GM19395 (cell line): ENCODE measurements at regions not wholly inside any gene's neighbourhood (a gene's known extent, or its start where the extent isn't known, plus 50 kb on each side); places are given as distances from the start of the nearest gene placed in this dataset.
"Not testable (repeated sequence)": the region's sequence is repeated elsewhere in the genome, so short reads cannot be mapped to it uniquely, and the experiment has no call there.

Experiments
- ATAC-seq: cut with Tn5 transposase; IDR thresholded peaks from one replicate; pipeline ENCODE4 v1.9.1; 2021; ENCODE audit warnings: mild to moderate bottlenecking, moderate library complexity; ENCODE audit not compliant: unreplicated experiment

DNA sequence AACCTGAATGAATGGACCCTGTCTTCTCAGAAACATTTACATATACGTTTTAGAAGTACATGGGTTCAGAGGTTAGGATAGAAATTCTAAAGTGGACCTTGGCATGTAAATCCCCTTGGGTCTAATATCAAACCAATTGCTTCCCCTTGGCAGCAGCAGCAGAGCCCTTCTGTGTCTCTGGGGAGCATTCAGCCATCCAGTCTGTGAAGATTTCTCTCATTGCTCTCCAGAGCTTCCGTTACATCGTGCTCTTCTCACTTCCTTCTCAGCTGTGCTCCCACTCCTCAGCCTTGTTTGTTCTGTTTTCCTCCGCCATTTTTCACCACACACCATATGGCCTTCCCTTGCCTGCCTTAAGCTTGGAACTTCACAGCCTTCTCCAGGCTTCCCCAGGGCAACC lies 61.5 kb upstream of the ATP1B1 start:
- ATAC-seq = peak; percentile 47

DNA sequence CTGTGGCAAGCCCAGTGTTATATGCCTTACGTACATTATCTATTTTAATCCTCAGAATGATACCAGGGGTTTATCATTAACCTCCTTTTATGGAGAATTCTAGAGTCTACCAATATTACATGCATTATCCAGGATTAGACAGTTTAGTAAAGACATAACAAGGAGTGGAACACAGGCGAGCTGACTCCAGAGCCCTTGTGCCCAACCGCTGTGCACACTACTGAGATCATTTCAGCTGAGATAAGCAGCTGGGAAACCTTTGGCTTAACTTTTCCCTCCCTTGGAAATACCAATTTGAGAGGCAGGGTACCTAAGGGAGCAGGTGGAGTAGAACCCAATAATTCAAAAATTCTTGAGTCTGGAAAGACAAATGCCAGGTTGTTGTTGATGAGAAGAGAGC lies 59.8 kb upstream of the ATP1B1 start:
- ATAC-seq = no peak

DNA sequence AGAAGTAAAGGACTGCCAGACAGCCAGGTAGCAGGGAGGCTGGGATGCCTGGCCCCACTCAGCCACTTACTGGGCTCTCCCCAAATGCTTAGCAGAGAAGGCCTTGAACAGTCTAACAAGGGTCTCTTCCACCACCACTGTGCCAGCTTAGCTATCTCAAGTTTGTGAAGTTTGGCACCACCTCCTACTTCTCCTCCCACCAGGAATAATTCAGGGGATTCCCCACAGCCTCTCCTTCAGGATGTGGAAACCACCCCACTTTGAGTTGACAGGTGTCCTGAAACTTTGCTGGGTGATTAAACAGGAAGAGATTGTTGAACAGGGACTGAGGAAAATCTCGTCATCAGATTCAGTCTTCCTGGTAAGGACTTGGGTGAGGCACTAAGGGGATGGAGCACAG lies 59.4 kb upstream of the ATP1B1 start:
- ATAC-seq = no peak

DNA sequence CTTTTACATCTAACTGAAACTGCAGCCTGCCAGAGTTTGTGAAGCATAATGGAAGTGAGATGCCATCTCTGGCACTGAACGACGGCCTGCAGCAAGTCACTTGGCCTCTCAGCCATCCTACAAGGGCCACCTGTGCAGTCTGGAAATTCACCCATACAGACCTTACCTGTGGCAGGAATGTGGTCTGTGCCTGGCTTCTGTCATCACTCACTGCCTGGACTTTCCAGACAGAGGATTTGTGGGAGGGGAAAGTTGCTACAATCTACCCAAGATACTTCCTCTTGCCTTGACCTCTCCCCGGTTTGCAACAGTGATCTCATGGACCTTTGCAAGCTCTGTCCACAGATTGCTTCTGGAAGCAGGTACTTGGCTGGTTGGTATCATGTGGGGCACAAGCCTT lies 58.4 kb upstream of the ATP1B1 start:
- ATAC-seq = no peak

DNA sequence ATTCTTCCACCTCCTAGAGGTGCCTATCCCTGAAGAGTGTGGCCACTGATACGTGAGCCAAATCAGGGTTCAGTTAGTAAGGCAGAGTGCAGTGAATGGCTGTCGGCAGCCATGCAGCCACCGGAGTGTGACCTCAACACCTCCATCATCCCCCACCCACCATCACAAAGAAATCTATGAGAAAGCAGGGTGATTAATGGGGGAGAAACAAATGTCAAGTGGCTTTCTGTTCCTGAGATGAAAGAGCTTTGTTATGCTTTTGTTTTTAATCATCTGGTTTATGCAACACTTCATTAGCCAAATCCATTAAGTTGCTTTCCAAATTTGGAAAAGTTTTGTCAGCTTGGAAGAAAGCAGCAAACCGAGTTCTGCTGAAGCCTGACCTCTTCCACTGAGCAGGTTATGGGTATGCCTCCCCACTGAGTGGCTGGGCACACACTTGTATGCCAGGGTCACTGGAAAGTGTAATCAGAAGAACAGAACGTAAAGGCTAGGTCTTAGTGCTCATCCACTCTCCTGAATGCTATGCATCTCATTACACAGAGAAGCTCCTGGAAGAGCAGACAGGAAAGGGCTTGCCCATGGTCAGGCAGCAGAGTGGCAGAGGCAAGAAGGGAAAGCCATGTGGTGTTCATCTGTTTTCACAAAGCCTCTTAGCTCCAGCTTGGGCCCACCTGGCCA lies 57.1 kb upstream of the ATP1B1 start:
- ATAC-seq = no peak

DNA sequence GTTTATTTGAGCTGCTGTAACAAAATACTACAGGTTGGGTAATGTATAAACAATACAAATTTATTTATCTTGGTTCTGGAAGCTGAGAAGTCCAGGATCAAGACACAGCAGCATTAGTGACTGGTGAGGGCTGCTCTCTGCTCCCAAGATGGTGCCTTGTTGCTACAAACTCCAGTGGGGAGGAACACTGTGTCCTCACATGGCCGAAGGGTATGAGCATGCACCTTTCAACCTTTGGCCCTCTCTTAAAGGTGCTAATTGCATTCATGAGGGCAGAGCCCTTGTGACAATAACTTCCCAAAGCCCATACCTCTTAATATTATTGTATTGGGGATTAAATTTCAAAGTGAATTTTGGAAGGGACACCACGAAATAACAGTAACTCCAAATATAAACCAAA lies 55.3 kb upstream of the ATP1B1 start:
- ATAC-seq = no peak

DNA sequence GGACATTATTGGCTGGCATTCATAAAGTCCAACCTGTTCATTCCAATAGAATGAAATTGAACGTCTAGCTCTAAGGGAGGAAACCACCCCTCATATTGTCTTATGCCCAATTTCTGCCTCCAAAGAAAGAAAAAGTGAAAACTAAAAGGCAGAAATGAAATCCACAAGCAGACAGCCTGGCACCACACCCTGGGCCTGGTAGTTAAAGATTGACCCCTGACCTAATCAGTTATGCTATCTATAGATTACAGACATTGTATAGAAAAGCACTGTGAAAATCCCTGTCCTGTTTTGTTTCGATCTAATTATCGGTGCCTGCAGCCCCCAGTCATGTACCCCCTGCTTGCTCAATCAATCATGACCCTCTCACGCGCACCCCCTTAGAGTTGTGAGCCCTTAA lies 54.3 kb upstream of the ATP1B1 start:
- not testable (repeated sequence) for ATAC-seq

DNA sequence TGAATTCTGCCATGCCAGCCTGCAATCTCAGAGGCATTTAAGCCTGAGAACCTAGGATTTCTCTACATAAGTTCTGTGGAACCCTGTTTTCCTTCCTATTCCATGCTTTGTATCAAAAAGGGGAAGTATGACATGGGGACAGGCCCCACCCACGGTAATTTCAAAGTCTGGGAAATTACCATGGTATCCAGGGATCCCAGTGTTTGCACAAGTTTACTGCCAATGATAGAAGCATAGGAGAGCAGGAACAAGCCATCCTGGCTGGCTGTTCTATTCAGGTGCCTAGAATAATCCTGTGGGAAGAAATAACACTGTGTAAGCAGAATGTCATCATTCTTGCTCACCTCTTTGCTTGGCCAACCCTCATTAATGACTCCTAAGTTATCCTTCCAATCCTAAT lies 53.8 kb upstream of the ATP1B1 start:
- ATAC-seq = no peak

DNA sequence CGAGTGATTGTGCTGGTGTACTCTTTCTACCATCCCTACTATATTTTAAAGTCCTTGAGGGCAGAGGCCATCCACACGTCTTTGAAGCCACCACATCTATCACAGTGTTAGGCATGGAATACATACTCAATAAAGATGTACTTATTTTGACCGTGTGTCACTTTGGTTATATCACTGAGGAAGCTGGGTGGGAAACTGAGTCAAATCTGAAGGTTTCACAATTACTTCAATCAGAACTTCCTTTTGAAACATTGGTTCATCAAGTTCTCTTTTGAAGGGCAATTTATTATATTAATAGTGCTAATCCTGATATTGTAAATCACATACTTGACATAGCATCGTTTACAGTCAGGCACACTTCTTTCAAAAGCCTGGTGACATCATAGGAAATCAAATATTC lies 53.3 kb upstream of the ATP1B1 start:
- no peak for ATAC-seq
